NCI-H128 (cell line): ENCODE measurements at regions not wholly inside any gene's neighbourhood (a gene's known extent, or its start where the extent isn't known, plus 50 kb on each side); places are given as distances from the start of the nearest gene placed in this dataset.
"Not testable (repeated sequence)": the region's sequence is repeated elsewhere in the genome, so short reads cannot be mapped to it uniquely, and the experiment has no call there.

Experiments
- DNase-seq: peaks from one replicate; lab custom pipeline; 2025; ENCODE audit not compliant: unreplicated experiment; lab: John Stamatoyannopoulos, UW

DNA sequence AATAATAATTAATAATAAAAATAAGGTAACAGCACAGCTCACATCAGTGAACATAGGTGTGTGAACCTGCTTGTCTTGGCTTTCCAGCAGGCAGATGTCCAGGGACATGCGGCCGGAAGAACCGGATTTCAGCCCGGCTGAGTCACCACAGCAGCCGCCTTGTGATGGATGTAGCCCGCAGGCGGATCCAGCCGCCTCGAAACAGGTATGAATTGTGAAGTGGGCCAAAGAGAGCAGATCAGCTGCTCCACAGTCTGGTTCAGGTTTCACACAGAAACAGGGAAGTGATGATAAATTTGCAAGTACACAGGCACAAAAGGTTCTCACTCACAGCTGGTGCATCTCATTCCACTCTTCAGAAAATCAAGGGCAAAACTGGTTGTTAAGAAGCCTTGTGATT is 55.1 kb downstream of the ID4 start:
- peak; percentile 82 for DNase-seq

DNA sequence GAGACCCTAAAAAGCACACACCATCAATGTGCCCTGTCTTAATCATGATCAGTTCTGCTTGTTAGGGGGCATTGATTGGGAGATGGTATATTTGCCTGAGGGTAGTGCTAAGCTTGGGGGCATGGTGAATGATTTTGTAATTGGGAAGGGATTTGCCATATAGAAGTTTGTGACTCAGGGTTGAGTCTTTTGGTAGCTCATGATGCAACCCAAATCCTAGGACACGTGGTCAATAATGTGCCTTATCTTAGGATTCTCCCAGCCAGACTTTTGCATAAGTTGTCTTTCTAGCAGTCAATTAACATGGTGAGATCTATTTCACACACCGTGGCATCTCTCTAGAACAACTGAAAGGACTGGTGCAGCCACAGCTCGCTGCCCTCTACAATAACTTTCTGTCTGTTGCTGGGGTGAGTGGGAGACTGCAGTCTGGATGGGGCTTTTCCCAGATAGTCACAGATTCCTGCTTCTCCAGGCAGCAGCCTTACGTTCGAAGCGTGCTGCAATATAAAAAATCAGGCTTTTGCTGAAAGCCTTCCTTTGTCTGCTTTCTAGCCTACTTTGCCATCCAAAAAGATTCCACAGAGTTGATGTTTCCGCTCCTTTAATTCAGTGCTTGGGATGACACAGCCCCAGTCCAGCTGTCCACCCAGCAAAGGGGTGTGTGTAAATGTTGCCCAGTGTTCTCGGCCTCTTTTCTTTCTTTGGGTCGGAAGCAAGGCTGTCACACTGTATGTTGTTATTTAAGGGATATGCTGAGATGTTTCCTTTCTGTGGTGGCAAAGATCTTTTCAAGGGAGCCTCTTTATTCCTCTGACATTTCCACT is 58.9 kb downstream of the ID4 start:
- DNase-seq, result no peak

DNA sequence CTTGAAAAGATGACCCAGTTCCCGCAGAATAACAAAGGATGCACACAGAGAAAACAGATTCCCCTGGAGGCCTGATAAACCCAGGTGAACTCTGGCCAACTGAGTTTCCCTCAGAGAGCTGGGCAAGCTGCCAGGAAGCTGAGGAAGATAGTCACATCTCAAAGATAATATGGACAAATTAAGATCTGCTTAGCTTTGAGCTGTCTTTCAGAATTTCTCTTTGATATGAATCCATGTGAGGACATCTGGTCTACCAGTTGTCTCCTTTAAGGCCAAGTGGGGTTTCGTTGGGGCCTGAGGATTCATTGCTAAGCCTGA is 59.5 kb downstream of the ID4 start:
- no peak for DNase-seq

DNA sequence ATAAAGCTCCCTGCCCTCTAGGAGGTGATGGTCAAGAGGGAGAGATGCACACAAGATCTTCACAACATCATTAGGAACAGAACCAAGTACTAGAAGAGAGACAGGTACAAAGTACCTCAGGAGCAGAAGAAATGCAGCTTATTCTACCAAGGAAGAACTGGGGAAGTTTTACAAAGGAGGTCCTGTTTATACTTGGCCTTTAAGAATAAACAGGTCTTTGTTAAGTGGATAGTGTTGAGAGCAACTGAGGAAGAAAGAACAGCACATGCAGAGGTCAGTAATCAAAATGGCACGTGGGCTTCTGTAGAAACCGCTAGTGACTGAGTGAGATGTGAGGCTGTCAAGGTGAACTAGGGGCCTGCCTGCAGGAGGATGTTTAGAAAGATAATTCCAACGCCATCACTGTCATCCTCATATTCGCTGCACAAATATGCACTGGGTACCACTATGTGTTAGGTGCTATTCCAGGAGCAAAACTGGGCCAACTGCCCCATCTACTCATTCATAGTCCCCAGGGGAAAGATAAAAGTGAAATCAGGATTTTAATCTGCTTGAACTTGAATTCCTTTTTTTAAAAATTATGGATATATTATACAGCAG is 61.1 kb downstream of the ID4 start:
- DNase-seq, result no peak

DNA sequence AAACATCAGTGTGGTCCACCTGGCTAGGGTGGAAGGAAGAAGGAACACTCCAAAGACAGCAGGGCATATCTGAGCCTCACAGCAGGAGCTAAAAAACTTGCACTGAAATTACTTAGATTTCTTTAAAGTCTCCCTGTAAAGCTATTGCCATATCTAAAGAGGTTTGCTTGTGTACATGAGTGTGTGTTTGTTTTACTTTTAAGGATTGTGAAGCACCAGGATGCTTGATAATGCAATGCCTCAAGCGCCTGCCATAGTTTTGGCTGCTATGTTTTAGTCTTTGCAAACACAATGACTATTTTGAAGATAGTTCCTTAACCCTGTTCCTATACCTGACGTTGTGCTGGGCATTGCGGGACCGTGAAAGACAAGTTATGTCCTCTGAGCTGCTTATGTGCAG is 65.0 kb downstream of the ID4 start:
- no peak for DNase-seq

DNA sequence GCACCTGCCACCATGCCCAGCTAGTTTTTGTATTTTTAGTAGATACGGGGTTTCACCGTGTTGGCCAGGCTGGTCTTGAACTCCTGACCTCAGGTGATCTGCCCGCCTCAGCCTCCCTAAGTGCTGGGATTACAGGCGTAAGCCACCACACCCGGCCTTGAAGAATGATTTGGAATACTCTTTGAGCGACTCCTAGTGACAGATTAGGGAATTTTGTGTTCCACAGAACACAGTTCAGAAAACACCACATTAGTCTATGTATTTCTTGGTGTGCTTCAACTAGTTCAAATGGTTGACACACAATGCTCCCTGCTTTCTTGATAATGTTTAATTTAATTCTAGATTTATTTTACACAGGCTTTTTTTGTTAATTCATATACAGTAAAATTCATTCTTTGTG is 67.2 kb downstream of the ID4 start:
- not testable (repeated sequence) for DNase-seq

DNA sequence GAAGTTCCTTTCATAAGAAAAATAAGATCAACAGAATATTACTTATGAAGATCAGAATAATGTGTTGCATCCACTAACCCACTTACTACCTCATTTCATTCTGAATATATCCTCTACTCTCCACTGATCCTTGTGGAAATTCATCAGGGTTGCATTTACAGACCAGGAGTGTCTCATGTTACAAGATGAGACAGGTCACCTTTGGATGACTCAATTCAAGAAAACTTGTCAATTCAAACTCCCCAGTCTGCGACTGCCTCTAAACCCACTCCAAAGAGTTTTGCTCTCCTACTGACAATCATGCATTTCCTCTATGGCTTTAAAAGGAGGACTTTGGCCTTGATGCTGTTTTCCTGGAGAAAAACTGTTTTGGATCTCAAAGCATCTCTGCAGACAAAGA is 68.4 kb downstream of the ID4 start:
- DNase-seq, result no peak

DNA sequence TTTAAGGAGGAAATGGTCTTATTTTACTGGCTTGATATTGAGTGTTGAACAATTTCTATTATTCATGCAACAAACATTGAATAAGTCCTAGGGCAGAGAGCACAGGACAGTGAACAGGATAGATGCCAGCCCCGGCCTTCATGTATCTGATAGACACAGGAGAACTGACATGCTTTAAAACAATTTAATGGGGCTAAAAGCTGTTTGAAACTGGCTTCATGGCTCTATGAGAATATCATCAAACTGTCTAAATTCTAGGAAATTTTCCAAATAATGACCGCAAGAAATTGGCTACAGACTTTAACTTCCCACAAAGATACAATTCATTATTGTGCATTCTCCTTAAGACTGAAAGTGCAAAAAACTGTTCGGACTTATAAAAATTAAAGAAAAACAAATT is 69.0 kb downstream of the ID4 start:
- no peak for DNase-seq

DNA sequence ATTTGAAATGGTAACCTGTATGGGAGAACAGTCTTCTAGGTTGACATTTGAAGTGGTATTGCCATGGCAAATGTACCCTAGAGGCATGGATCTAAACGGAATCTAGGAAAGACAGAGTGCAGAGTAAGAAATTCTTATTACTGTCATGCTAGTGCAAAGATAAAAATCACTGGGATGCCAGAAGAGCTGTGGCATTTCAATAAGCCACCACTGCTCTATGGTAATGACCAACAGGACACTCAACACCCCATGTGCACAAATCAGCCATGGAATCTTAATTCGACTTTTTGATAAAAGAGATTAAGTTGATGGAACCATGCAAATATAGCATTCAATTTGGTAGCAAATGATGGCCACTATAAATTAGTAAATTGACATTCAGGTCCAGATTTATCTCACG is 74.1 kb downstream of the ID4 start:
- DNase-seq, result no peak

DNA sequence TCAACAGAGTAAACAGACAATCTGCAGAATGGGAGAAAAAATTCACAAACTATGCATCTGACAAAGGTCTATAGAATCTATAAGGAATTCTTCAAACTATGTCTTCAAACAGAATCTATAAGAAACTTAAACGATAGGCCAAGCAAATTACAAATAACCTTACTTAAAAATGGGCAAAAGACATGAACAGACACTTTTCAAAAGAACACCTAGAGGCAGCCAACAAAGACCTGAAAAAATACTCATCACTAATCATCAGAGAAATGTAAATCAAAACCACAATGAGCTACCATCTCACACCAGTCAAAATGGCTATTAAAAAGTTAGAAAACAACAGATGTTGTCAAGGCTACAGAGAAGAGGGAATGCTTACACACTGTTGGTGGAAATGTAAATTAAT is 81.3 kb downstream of the ID4 start:
- no peak for DNase-seq

DNA sequence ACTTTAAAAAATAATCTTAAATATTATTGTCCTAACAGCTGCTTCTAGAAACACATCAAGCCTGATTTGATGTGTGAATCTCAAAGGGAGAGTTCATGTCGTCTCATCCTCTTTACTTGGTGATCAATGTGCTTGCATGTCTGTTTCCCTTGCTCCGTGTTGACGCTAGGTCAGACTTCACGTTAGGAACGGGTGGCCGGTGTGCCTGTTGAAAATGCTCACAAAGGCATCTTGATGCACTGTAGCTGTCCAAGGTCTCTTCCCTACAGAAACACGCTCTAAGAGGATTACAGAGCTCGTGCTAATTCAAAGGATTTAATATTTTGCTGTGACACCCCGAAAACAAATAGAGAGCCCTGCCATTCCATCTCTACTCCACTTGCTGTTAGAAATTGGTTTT is 84.6 kb downstream of the ID4 start:
- DNase-seq, result no peak

DNA sequence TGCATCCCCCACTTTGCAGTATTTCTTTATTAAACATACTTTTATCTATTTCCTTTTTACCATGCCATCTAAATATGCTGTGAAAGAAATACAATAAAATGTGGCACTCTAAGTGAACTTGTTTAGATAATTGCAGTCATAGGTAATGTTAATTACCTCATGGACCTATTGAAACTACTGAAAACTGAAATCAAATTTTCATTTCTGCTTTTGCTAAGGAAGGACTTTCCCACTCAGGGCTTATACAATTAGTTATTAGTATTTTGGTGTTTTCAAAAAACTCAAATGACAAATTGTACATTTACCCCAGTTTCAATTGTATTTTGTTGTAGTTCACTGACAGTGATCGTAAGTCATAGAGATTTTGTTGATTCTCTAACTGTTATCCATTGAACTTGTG is 88.4 kb downstream of the ID4 start:
- no peak for DNase-seq

DNA sequence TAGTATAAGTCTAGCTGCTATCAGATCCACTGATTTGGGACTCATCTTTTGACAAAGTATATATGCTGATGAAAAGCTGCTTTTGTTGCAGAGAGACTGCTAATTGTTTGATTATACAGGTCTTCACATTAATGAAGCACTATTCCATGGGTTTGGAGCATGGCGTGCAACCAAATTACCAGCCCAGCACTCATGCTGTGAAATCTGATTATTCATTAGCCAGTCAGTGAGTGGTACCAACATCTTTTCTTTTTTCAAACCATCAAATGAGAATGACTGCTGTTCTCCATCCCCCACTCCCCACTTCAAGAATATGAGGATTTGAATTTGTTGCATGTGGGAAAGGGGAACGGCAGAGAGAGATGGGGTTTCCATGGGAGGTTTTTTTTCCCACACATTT is 91.3 kb downstream of the ID4 start:
- DNase-seq, result no peak

DNA sequence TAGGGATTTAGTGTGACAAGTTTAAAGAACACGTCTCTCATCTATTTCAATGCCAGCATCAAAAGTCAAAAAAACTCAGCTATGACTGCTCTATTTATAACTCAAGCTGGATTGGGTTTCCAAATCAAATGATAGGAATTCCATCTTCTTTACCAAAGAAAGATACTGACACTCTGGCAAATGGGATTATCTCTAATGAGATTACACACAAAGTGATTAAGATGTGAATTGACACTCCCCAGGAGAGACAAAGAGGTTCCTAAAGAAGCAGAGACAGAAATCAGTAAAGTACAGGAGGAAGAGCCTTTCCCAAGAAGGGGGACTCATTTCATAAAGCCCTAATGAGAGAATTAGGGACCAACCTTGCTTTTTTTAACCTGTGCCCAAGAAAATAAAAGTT is 92.1 kb downstream of the ID4 start:
- no peak for DNase-seq

DNA sequence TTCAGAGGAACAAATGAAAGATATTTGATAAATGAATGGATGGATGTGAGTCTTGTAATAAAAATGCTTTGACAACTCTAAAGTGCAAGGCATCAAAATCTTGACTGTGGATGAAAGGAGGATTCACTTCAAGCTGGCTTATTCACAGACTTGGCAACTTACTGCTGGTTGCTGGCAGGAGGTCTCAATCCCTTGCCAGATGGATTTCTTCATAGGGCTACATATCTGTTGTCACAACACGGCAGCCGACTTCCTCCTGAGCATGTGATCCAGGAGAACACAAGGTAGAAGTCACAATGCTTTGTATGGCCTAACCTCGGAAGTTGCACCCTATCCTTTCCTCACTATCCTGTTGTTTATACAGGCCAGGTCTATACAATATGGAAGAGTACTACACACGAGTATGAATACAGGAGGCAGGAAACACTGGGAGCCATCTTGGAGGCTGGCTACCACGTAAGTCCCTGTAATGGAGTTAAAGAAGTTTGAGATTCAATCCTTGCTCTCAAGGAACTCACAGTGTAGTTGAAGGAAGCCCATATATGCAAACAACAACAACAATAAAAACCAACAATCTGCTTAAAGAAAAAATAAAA is 97.9 kb downstream of the ID4 start:
- DNase-seq, result no peak

DNA sequence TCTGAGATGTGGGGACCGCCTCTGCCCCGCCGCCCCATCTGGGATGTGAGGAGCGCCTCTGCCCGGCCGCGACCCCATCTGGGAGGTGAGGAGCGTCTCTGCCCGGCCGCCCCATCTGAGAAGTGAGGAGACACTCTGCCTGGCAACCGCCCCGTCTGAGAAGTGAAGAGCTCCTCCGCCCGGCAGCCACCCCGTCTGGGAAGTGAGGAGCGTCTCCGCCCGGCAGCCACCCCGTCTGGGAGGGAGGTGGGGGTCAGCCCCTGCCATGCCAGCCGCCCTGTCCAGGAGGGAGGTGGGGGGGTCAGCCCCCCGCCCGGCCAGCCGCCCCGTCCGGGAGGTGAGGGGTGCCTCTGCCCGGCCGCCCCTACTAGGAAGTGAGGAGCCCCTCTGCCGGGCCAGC is 102.2 kb downstream of the ID4 start:
- not testable (repeated sequence) for DNase-seq

DNA sequence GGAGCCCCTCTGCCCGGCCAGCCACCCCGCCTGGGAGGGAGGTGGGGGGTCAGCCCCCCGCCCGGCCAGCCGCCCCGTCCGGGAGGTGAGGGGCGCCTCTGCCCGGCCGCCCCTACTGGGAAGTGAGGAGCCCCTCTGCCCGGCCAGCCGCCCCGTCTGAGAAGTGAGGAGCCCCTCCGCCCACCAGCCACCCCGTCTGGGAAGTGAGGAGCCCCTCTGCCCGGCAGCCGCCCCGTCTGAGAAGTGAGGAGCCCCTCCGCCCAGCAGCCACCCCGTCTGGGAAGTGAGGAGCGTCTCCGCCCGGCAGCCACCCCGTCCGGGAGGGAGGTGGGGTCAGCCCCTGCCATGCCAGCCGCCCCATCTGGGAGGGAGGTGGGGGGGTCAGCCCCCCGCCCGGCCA is 102.8 kb downstream of the ID4 start:
- not testable (repeated sequence) for DNase-seq

DNA sequence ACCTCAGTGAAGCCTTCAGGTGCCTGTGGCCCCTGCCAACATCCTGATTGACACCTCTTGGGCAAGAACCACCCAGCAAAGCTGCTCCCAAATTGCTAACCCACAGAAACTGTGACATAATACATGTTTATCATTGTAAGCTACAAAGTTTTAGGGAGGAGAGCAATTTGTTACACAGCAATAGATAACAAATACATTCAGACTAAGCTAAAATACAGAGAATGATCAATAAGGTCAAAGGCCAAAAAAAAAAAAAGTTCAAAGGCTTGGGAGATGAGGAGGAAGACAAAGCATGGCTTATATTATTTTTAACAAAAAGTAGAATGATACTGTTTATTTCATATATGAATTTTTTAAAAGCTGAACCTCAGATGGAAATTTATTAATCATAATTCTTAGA is 105.9 kb downstream of the ID4 start:
- no peak for DNase-seq

DNA sequence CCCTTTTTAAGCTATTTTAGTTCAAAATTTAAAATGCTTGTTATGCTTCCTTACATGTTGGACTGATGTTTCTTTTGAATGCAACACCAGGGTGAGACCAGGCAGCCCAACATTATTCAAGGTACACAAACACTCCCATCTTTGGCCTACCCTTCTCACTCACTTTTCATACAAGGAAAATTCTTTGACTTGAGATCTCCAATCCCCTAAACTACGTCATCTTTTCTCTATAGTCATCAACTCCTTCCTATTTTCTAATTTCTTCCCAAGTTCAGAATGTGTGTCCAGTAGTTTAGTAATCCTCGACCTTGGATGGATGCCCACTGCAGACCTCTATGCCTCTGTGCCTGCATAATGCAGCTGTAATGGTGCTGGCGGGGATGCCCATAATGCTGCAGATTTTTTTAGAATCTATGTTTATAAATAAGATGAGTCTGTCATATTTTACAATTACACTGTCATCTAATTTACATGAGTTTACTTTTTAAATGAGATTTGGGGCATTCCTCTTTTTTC is 108.7 kb downstream of the ID4 start:
- no peak for DNase-seq

DNA sequence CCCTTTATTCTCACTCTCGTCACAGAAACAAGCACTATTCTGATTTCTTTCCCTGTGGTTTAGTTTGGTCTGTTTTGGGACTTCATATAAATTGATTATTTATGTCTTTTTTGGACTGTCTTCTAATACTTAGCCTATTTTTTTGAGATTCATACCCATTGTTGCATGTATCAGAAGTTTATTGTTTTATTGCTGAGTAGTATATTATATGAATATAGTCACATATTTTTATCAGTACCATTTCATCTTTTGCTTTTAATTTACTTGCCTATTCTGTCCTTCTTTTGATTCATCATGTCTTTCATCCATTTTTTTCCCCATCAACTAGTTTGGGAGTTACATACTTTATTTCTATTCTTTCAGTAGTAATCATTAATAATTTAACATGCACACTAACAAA is 112.0 kb downstream of the ID4 start:
- DNase-seq, result no peak

DNA sequence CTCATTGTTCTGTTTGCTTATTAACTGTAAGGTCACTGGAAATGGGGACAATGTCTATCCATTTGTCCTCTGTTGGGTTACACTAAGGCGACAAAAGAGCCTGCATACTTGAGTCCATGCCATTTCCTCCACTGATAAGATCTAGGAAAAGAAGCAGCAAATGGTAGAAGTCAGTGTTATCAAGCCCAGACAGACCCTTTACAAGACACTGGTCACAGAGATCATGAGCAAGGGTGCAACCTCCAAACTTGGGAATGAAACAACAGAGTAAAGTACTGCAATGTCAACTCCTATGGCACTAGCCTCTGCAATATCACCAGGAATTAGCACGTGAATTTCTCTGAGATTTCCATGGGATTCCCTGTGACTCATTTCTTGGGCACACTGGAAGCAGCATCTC is 126.9 kb downstream of the ID4 start:
- no peak for DNase-seq

DNA sequence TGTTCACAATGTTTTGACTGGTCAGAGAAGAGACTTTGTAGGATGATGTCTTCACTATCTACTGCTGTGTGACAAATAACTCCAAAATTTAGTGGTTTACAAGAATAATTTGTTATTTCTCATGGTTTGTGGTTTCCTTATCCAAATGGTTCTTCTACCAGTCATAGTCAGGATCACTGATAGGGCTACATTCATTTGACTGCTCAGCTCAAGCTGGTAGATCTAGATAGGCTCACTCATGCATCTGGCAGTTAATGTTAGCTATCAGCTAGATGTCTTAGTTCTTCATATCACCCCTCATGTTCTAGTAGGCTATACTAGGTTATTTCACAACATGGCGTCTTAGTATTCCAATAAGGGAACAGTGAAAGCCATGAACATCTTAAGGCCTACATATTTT is 131.0 kb downstream of the ID4 start:
- no peak for DNase-seq

DNA sequence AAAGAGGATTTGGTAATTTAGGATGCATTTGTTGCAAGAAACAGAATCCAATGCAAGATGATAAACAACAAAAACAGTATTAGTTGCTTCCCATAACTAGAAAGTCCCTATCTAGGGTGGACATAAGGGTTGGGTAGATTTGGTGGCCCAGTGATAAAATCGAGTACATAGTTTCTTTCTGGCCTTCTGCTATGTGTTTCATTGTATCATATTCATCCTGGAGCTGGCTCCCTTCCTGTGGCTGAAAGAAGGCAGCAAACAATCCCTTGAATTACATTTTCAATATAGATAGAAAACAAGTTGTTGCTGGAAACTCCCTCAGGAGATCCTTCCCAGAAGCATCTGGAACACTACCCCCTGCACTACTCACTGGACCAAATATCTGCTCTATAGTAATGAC is 135.1 kb downstream of the ID4 start:
- DNase-seq, result no peak
